NT2/D1 (cell line): ENCODE measurements at regions not wholly inside any gene's neighbourhood (a gene's known extent, or its start where the extent isn't known, plus 50 kb on each side); places are given as distances from the start of the nearest gene placed in this dataset.

Experiments used
- SUZ12 ChIP-seq: IDR thresholded peaks from 2 replicates; pipeline ENCODE4 v1.6.1; 2011; ENCODE audit not compliant: insufficient read length, insufficient read depth; ENCODE audit errors: extremely low read depth
- YY1 ChIP-seq: IDR thresholded peaks from 2 replicates; pipeline ENCODE4 v1.6.1; 2011; ENCODE audit not compliant: insufficient read length, insufficient read depth
- ZNF274 ChIP-seq: IDR thresholded peaks from 2 replicates; pipeline ENCODE4 v1.6.1; 2011; ENCODE audit warnings: mild to moderate bottlenecking, low read depth, low read length

GRCh38 chr14:66196670-66197069, 289.5 kb upstream of the CCDC196 start:
- TF ChIP-seq ZNF274 (no peak), YY1 (no peak), SUZ12 (no peak)
